ENCODE measurements at regions not wholly inside any gene's neighbourhood (a gene's known extent, or its start where the extent isn't known, plus 50 kb on each side); places are given as distances from the start of the nearest gene placed in this dataset.

DNA sequence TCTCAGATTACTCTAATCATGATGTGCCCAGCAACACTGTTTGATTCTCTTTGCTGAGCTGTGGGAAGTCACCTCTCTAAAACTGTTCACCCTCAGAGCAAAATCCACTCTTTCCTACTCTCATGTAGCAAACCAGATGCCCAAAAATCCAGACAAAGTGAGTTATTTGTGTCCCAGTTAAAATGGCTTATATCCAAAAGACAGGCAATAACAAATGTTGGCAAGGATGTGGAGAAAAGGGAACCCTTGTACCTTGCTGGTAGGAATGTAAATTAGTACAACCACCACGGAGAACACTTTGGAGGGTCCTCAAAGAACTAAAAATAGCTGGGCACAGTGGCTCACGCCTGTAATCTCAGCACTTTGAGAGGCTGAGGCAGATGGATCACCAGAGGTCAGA is 384.0 kb downstream of the HHIPL2 start:
- no peak for TF ChIP-seq SIN3A (IDR thresholded peaks at IDR 0.05; ENCODE audit: borderline replicate concordance, low read depth, low read length)
- TF ChIP-seq, protein P1, sequence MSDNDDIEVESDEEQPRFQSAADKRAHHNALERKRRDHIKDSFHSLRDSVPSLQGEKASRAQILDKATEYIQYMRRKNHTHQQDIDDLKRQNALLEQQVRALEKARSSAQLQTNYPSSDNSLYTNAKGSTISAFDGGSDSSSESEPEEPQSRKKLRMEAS (IDR thresholded peaks at IDR 0.05; ENCODE audit: low read depth), result no peak
- no peak for TF ChIP-seq CTCF (IDR thresholded peaks at IDR 0.05)
- no peak for TF ChIP-seq GABPA (IDR thresholded peaks at IDR 0.05; ENCODE audit: low read depth)
- TF ChIP-seq RFX5 (IDR thresholded peaks at IDR 0.05; ENCODE audit: low read length), result no peak
- no peak for TF ChIP-seq POLR2AphosphoS5 (IDR thresholded peaks at IDR 0.05; ENCODE audit: low read depth, low read length)
- no peak for TF ChIP-seq YY1 (IDR thresholded peaks at IDR 0.05; ENCODE audit: low read depth)
